Medulla oblongata (tissue), 1 donor: ENCODE measurements at regions not wholly inside any gene's neighbourhood (a gene's known extent, or its start where the extent isn't known, plus 50 kb on each side); places are given as distances from the start of the nearest gene placed in this dataset.

Source experiments
- DNase-seq: peaks from one replicate; pipeline ENCODE4 v3.0.0-alpha.2; 2015; ENCODE audit errors: extremely low spot score

GRCh38 chr14:82046512-82047226, 513.0 kb upstream of the SEL1L start:
- DNase-seq: no peak

GRCh38 chr14:82047777-82048470, 514.3 kb upstream of the SEL1L start:
- DNase-seq: no peak

- DNase-seq: no peak
Observed at GRCh38 chr14:82052778-82053177, 519.1 kb upstream of the SEL1L start.

- DNase-seq: no peak
Observed at GRCh38 chr14:82055515-82056115, 522.0 kb upstream of the SEL1L start.

- no peak for DNase-seq
Observed at GRCh38 chr14:82060219-82060618, 526.6 kb upstream of the SEL1L start.

GRCh38 chr14:82067221-82067875, 533.7 kb upstream of the SEL1L start:
- no peak for DNase-seq

GRCh38 chr14:82070040-82070439, 536.4 kb upstream of the SEL1L start:
- DNase-seq: no peak

GRCh38 chr14:82070753-82071152, 537.1 kb upstream of the SEL1L start:
- no peak for DNase-seq

- no peak for DNase-seq
Observed at GRCh38 chr14:82073547-82073946, 539.9 kb upstream of the SEL1L start.

- DNase-seq: peak; percentile 7
Observed at GRCh38 chr14:82075566-82075965, 541.9 kb upstream of the SEL1L start.

- no peak for DNase-seq
Observed at GRCh38 chr14:82079553-82079952, 545.9 kb upstream of the SEL1L start.

GRCh38 chr14:82080370-82080769, 546.7 kb upstream of the SEL1L start:
- DNase-seq: no peak

- DNase-seq: no peak
Observed at GRCh38 chr14:82084813-82085212, 551.2 kb upstream of the SEL1L start.

GRCh38 chr14:82091097-82091496, 557.4 kb upstream of the SEL1L start:
- no peak for DNase-seq

- DNase-seq: no peak
Observed at GRCh38 chr14:82094829-82095345, 561.2 kb upstream of the SEL1L start.

- no peak for DNase-seq
Observed at GRCh38 chr14:82104013-82104412, 570.4 kb upstream of the SEL1L start.

- DNase-seq: no peak
Observed at GRCh38 chr14:82112210-82112839, 578.7 kb upstream of the SEL1L start.

- DNase-seq: no peak
Observed at GRCh38 chr14:82113007-82113406, 579.4 kb upstream of the SEL1L start.

GRCh38 chr14:82113710-82114109, 580.1 kb upstream of the SEL1L start:
- no peak for DNase-seq

- DNase-seq: no peak
Observed at GRCh38 chr14:82116721-82117120, 583.1 kb upstream of the SEL1L start.

- DNase-seq: no peak
Observed at GRCh38 chr14:82122655-82123054, 589.0 kb upstream of the SEL1L start.

- DNase-seq: no peak
Observed at GRCh38 chr14:82124511-82124910, 590.9 kb upstream of the SEL1L start.
